H1 (cell line): ENCODE measurements at regions not wholly inside any gene's neighbourhood (a gene's known extent, or its start where the extent isn't known, plus 50 kb on each side); places are given as distances from the start of the nearest gene placed in this dataset.

Experiments used
- CTCF ChIA-PET: fragments of 300-600 bp; sonication (Branson Sonifier 250); formaldehyde crosslinking; loops from one replicate; lab custom pipeline; 2021; ENCODE audit not compliant: partially characterized antibody; lab: Charles Lee
- POLR2A ChIA-PET: fragments of 300-600 bp; sonication (Branson Sonifier 250); formaldehyde crosslinking; loops from one replicate; lab custom pipeline; 2021; ENCODE audit warnings: inconsistent platforms; ENCODE audit not compliant: partially characterized antibody; lab: Charles Lee
- DNase-seq, 2 experiments: peaks; one replicate each; pipeline versions ENCODE4 v3.0.0 to v3.0.0-alpha.2; 2010 to 2022; ENCODE audit warnings: low spot score in 2 of 2, low read depth in 1 of 2, mixed read lengths in 1 of 2
- FAIRE-seq: peaks from 2 replicates; lab custom pipeline; 2011; peaks lifted over from hg19 to GRCh38; lab: Jason Lieb, UNC
- H2AFZ ChIP-seq: 2 replicates; pipeline ENCODE4 v1.8.1; 2012; ENCODE audit warnings: low read length, inconsistent platforms
- H2AK5ac ChIP-seq: 2 replicates; pipeline ENCODE4 v1.6.1; 2013; ENCODE audit warnings: low read depth, low read length
- H2BK120ac ChIP-seq: replicated peaks from 2 replicates; pipeline ENCODE3; 2013; ENCODE audit warnings: low read depth, low read length, inconsistent platforms
- H2BK12ac ChIP-seq: 2 replicates; pipeline ENCODE4 v1.6.1; 2013; ENCODE audit warnings: low read depth, low read length
- H2BK15ac ChIP-seq: 2 replicates; pipeline ENCODE4 v1.6.1; 2013; ENCODE audit warnings: low read length
- H2BK20ac ChIP-seq: 2 replicates; pipeline ENCODE4 v1.6.1; 2013; ENCODE audit warnings: low read length
- H2BK5ac ChIP-seq: 2 replicates; pipeline ENCODE4 v1.6.1; 2013; ENCODE audit warnings: low read depth, low read length
- H3K14ac ChIP-seq: 2 replicates; pipeline ENCODE4 v1.6.1; 2013; ENCODE audit warnings: inconsistent platforms; ENCODE audit not compliant: insufficient read length
- H3K18ac ChIP-seq: 2 replicates; pipeline ENCODE4 v1.6.1; 2013; ENCODE audit warnings: low read length; ENCODE audit errors: extremely low read depth
- H3K23ac ChIP-seq: 2 replicates; pipeline ENCODE4 v1.6.1; 2013; ENCODE audit warnings: inconsistent platforms; ENCODE audit not compliant: insufficient read length
- H3K23me2 ChIP-seq: 2 replicates; pipeline ENCODE4 v1.6.1; 2013; ENCODE audit warnings: low read depth, low read length
- H3K27ac ChIP-seq: 2 replicates; pipeline ENCODE4 v1.6.1; 2011; ENCODE audit warnings: low read depth, low read length, inconsistent platforms
- H3K27me3 ChIP-seq, 4 experiments: replicated peaks in 1 of 4; 1 replicate in 1 of 4; 2 replicates in 3 of 4; pipeline versions ENCODE4 v1.6.1 to v1.8.1; 2011 to 2013; ENCODE audit warnings: low read length in 3 of 4, mild to moderate bottlenecking in 3 of 4, inconsistent platforms in 2 of 4, mixed read lengths in 2 of 4, moderate library complexity in 1 of 4; ENCODE audit not compliant: control insufficient read depth in 3 of 4, insufficient read depth in 3 of 4; ENCODE audit errors: extremely low read depth in 1 of 4
- H3K36me3 ChIP-seq, 4 experiments: 2 replicates each; pipeline versions ENCODE4 v1.6.1 to v1.8.1; 2011 to 2013; ENCODE audit warnings: mild to moderate bottlenecking in 4 of 4, low read length in 3 of 4, moderate library complexity in 2 of 4, control low read depth in 1 of 4, inconsistent platforms in 1 of 4; ENCODE audit not compliant: insufficient read depth in 4 of 4, control insufficient read depth in 2 of 4
- H3K4ac ChIP-seq: replicated peaks from 2 replicates; pipeline ENCODE3; 2013; ENCODE audit warnings: low read length, low read depth, mixed read lengths, inconsistent platforms; ENCODE audit not compliant: insufficient read length
- H3K4me1 ChIP-seq, 4 experiments: replicated peaks in 1 of 4; 1 replicate in 1 of 4; 2 replicates in 3 of 4; pipeline versions ENCODE4 v1.6.1 to v1.8.1; 2011 to 2013; ENCODE audit warnings: low read length in 3 of 4, inconsistent platforms in 2 of 4, mixed read lengths in 1 of 4; ENCODE audit not compliant: insufficient read depth in 4 of 4, control insufficient read depth in 3 of 4
- H3K4me2 ChIP-seq, 2 experiments: 2 replicates each; pipeline versions ENCODE4 v1.6.1 to v1.8.1; 2011 to 2013; ENCODE audit warnings: low read depth in 2 of 2, low read length in 2 of 2, control low read depth in 1 of 2, inconsistent platforms in 1 of 2, mild to moderate bottlenecking in 1 of 2; ENCODE audit not compliant: insufficient read depth in 1 of 2
- H3K4me3 ChIP-seq, 4 experiments: fragments of 200-600, 300-600 bp in 1 of 4; sonication (generic), shearing (Covaris generic), sonication (Bioruptor Twin) in 1 of 4; 2 replicates each; pipeline versions ENCODE4 v1.5.1 to v1.8.1; 2011 to 2016; ENCODE audit warnings: low read length in 4 of 4, low read depth in 3 of 4, control low read depth in 2 of 4, inconsistent platforms in 2 of 4, mild to moderate bottlenecking in 2 of 4, mixed read lengths in 1 of 4, moderate library complexity in 1 of 4; ENCODE audit not compliant: insufficient read depth in 2 of 4; ENCODE audit errors: extremely low read depth in 1 of 4
- H3K56ac ChIP-seq: replicated peaks from 2 replicates; pipeline ENCODE3; 2013; ENCODE audit warnings: low read depth, mild to moderate bottlenecking, mixed read lengths, low read length, inconsistent platforms; ENCODE audit not compliant: insufficient read length
- H3K79me1 ChIP-seq: 2 replicates; pipeline ENCODE4 v1.6.1; 2013; ENCODE audit warnings: low read depth, low read length, control low read depth
- H3K79me2 ChIP-seq, 2 experiments: 2 replicates each; pipeline versions ENCODE4 v1.6.1 to v1.8.1; 2012 to 2013; ENCODE audit warnings: low read length in 2 of 2, mild to moderate bottlenecking in 2 of 2, inconsistent platforms in 1 of 2; ENCODE audit not compliant: insufficient read depth in 2 of 2, control insufficient read depth in 1 of 2
- H3K9ac ChIP-seq, 4 experiments: replicated peaks in 1 of 4; 1 replicate in 1 of 4; 2 replicates in 3 of 4; pipeline versions ENCODE4 v1.6.1 to v1.8.1; 2011 to 2013; ENCODE audit warnings: low read depth in 3 of 4, low read length in 3 of 4, control low read depth in 2 of 4, mild to moderate bottlenecking in 2 of 4, moderate library complexity in 2 of 4, inconsistent platforms in 1 of 4; ENCODE audit errors: extremely low read depth in 1 of 4
- H3K9me3 ChIP-seq, 2 experiments: 2 replicates each; pipeline versions ENCODE4 v1.6.1 to v1.8.1; 2012 to 2013; ENCODE audit warnings: mild to moderate bottlenecking in 2 of 2, moderate library complexity in 2 of 2, control low read depth in 1 of 2, inconsistent platforms in 1 of 2, low read depth in 1 of 2, low read length in 1 of 2, mixed read lengths in 1 of 2; ENCODE audit not compliant: insufficient read depth in 2 of 2
- H4K20me1 ChIP-seq, 2 experiments: replicated peaks in 1 of 2; 2 replicates each; pipeline versions ENCODE3 to v1.8.1; 2011 to 2013; ENCODE audit warnings: inconsistent platforms in 2 of 2, low read length in 2 of 2, mild to moderate bottlenecking in 1 of 2; ENCODE audit not compliant: insufficient read depth in 2 of 2, control insufficient read depth in 1 of 2
- H4K5ac ChIP-seq: 2 replicates; pipeline ENCODE4 v1.6.1; 2013; ENCODE audit warnings: low read length, low read depth, mixed read lengths, inconsistent platforms; ENCODE audit not compliant: insufficient read length
- H4K8ac ChIP-seq: 2 replicates; pipeline ENCODE4 v1.8.0; 2013; ENCODE audit warnings: mild to moderate bottlenecking, moderate library complexity, low read length, inconsistent platforms; ENCODE audit not compliant: insufficient read depth; ENCODE audit errors: extremely low read depth
- H4K91ac ChIP-seq: replicated peaks from 2 replicates; pipeline ENCODE3; 2013; ENCODE audit warnings: low read length, mixed read lengths, inconsistent platforms; ENCODE audit not compliant: insufficient read length
- SAP30 ChIP-seq: fragments of 300-600 bp; sonication (generic); IDR thresholded peaks from 2 replicates; pipeline ENCODE4 v1.7.1; 2012; ENCODE audit warnings: low read length, moderate library complexity, mild to moderate bottlenecking, inconsistent platforms; ENCODE audit not compliant: insufficient read depth, insufficient replicate concordance
- SIX5 ChIP-seq: IDR thresholded peaks from 2 replicates; pipeline ENCODE4 v1.6.1; 2011; ENCODE audit warnings: mild to moderate bottlenecking, low read depth, low read length
- SRF ChIP-seq: IDR thresholded peaks from 2 replicates; pipeline ENCODE4 v1.6.1; 2011; ENCODE audit warnings: mild to moderate bottlenecking, low read depth, low read length, moderate library complexity
- TAF7 ChIP-seq: optimal IDR thresholded peaks from 2 replicates; pipeline ENCODE3; 2011; ENCODE audit warnings: low read depth, mild to moderate bottlenecking, inconsistent platforms, low read length, moderate library complexity, borderline replicate concordance
- WGBS, 2 experiments: shearing (Covaris generic) in 1 of 2; methylation state at CpG; one replicate each; pipeline versions ENCODE4 v1.1.6 to v1.1.7; 2013 to 2015; ENCODE audit warnings: low lambda C conversion rate in 2 of 2, mixed read lengths in 2 of 2, inconsistent platforms in 1 of 2, low coverage in 1 of 2, missing lambda C conversion rate in 1 of 2; ENCODE audit not compliant: insufficient replicate concordance in 2 of 2, insufficient coverage in 1 of 2, insufficient read length in 1 of 2; ENCODE audit errors: extremely low coverage in 1 of 2, missing lambda C conversion rate in 1 of 2; 5-methylcytosine and 5-hydroxymethylcytosine counted together

DNA sequence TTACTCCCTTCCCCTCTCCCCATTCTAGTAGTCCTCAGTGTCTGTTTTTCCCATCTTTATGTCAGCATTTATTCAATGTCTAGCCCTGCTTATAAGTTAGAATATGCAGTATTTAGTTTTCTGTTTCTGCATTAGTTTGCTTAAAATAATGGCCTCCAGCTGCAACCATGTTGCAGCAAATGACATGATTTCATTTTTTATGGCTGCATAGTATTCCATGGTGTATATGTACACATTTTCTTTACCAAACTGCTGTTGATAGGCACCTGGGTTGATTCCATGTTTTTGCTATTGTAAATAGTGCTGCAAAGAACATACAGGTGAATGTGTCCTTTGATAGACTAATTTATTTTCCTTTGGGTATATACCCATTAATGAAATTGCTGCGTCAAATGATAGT, 267.7 kb downstream of the SRGAP2C start:
- Histone ChIP-seq H3K4ac (no peak overlapping the region), H4K91ac (no peak overlapping the region), H3K4me3 (no peak overlapping the region), H3K23ac (no peak overlapping the region), H3K23me2 (no peaks in the 10 kb centered on the region), H3K79me2 (no peaks in the 10 kb centered on the region), H3K4me2 (no peak overlapping the region), H2BK20ac (no peak overlapping the region), H2AK5ac (no peak overlapping the region), H2AFZ (no peak overlapping the region), H3K9ac (no peak overlapping the region), H4K20me1 (no peaks in the 10 kb centered on the region), H3K27ac (no peak overlapping the region), H3K18ac (no peak overlapping the region), H2BK15ac (no peak overlapping the region), H3K56ac (no peak overlapping the region), H3K36me3 (no peaks in the 10 kb centered on the region), H2BK5ac (no peak overlapping the region), H4K8ac (no peak overlapping the region), H2BK120ac (no peak overlapping the region), H3K9me3 (no peaks in the 10 kb centered on the region), H3K4me1 (no peaks in the 10 kb centered on the region), H4K5ac (no peak overlapping the region), H3K79me1 (no peaks in the 10 kb centered on the region), H3K27me3 (no peaks in the 10 kb centered on the region), H3K14ac (no peak overlapping the region), H2BK12ac (no peak overlapping the region)
- CTCF ChIA-PET = no interaction called here
- 100% methylated on average over 1 of the region's 1 CpG; no CpG with 5 or more reads in 1 of the 2 experiments for WGBS, 2 experiments
- FAIRE-seq = no peak
- TF ChIP-seq SIX5 = no peak
- no peak for TF ChIP-seq SAP30
- no peak for TF ChIP-seq SRF
- no peak for TF ChIP-seq TAF7
- no peak for DNase-seq
- POLR2A ChIA-PET = no interaction called here
